H1 (cell line): ENCODE measurements at regions not wholly inside any gene's neighbourhood (a gene's known extent, or its start where the extent isn't known, plus 50 kb on each side); places are given as distances from the start of the nearest gene placed in this dataset.

ENCODE experiments used
- CTCF ChIA-PET: fragments of 300-600 bp; sonication (Branson Sonifier 250); formaldehyde crosslinking; loops from one replicate; lab custom pipeline; 2021; ENCODE audit not compliant: partially characterized antibody; lab: Charles Lee
- POLR2A ChIA-PET: fragments of 300-600 bp; sonication (Branson Sonifier 250); formaldehyde crosslinking; loops from one replicate; lab custom pipeline; 2021; ENCODE audit warnings: inconsistent platforms; ENCODE audit not compliant: partially characterized antibody; lab: Charles Lee
- DNase-seq, 2 experiments: peaks; one replicate each; pipeline versions ENCODE4 v3.0.0 to v3.0.0-alpha.2; 2010 to 2022; ENCODE audit warnings: low spot score in 2 of 2, low read depth in 1 of 2, mixed read lengths in 1 of 2
- FAIRE-seq: peaks from 2 replicates; lab custom pipeline; 2011; peaks lifted over from hg19 to GRCh38; lab: Jason Lieb, UNC
- H2AFZ ChIP-seq: 2 replicates; pipeline ENCODE4 v1.8.1; 2012; ENCODE audit warnings: low read length, inconsistent platforms
- H2AK5ac ChIP-seq: 2 replicates; pipeline ENCODE4 v1.6.1; 2013; ENCODE audit warnings: low read depth, low read length
- H2BK120ac ChIP-seq: replicated peaks from 2 replicates; pipeline ENCODE3; 2013; ENCODE audit warnings: low read depth, low read length, inconsistent platforms
- H2BK12ac ChIP-seq: 2 replicates; pipeline ENCODE4 v1.6.1; 2013; ENCODE audit warnings: low read depth, low read length
- H2BK15ac ChIP-seq: 2 replicates; pipeline ENCODE4 v1.6.1; 2013; ENCODE audit warnings: low read length
- H2BK20ac ChIP-seq: 2 replicates; pipeline ENCODE4 v1.6.1; 2013; ENCODE audit warnings: low read length
- H2BK5ac ChIP-seq: 2 replicates; pipeline ENCODE4 v1.6.1; 2013; ENCODE audit warnings: low read depth, low read length
- H3K14ac ChIP-seq: 2 replicates; pipeline ENCODE4 v1.6.1; 2013; ENCODE audit warnings: inconsistent platforms; ENCODE audit not compliant: insufficient read length
- H3K18ac ChIP-seq: 2 replicates; pipeline ENCODE4 v1.6.1; 2013; ENCODE audit warnings: low read length; ENCODE audit errors: extremely low read depth
- H3K23ac ChIP-seq: 2 replicates; pipeline ENCODE4 v1.6.1; 2013; ENCODE audit warnings: inconsistent platforms; ENCODE audit not compliant: insufficient read length
- H3K23me2 ChIP-seq: 2 replicates; pipeline ENCODE4 v1.6.1; 2013; ENCODE audit warnings: low read depth, low read length
- H3K27ac ChIP-seq: 2 replicates; pipeline ENCODE4 v1.6.1; 2011; ENCODE audit warnings: low read depth, low read length, inconsistent platforms
- H3K27me3 ChIP-seq, 4 experiments: replicated peaks in 1 of 4; 1 replicate in 1 of 4; 2 replicates in 3 of 4; pipeline versions ENCODE4 v1.6.1 to v1.8.1; 2011 to 2013; ENCODE audit warnings: low read length in 3 of 4, mild to moderate bottlenecking in 3 of 4, inconsistent platforms in 2 of 4, mixed read lengths in 2 of 4, moderate library complexity in 1 of 4; ENCODE audit not compliant: control insufficient read depth in 3 of 4, insufficient read depth in 3 of 4; ENCODE audit errors: extremely low read depth in 1 of 4
- H3K36me3 ChIP-seq, 4 experiments: 2 replicates each; pipeline versions ENCODE4 v1.6.1 to v1.8.1; 2011 to 2013; ENCODE audit warnings: mild to moderate bottlenecking in 4 of 4, low read length in 3 of 4, moderate library complexity in 2 of 4, control low read depth in 1 of 4, inconsistent platforms in 1 of 4; ENCODE audit not compliant: insufficient read depth in 4 of 4, control insufficient read depth in 2 of 4
- H3K4ac ChIP-seq: replicated peaks from 2 replicates; pipeline ENCODE3; 2013; ENCODE audit warnings: low read length, low read depth, mixed read lengths, inconsistent platforms; ENCODE audit not compliant: insufficient read length
- H3K4me1 ChIP-seq, 4 experiments: replicated peaks in 1 of 4; 1 replicate in 1 of 4; 2 replicates in 3 of 4; pipeline versions ENCODE4 v1.6.1 to v1.8.1; 2011 to 2013; ENCODE audit warnings: low read length in 3 of 4, inconsistent platforms in 2 of 4, mixed read lengths in 1 of 4; ENCODE audit not compliant: insufficient read depth in 4 of 4, control insufficient read depth in 3 of 4
- H3K4me2 ChIP-seq, 2 experiments: 2 replicates each; pipeline versions ENCODE4 v1.6.1 to v1.8.1; 2011 to 2013; ENCODE audit warnings: low read depth in 2 of 2, low read length in 2 of 2, control low read depth in 1 of 2, inconsistent platforms in 1 of 2, mild to moderate bottlenecking in 1 of 2; ENCODE audit not compliant: insufficient read depth in 1 of 2
- H3K4me3 ChIP-seq, 4 experiments: fragments of 200-600, 300-600 bp in 1 of 4; sonication (generic), shearing (Covaris generic), sonication (Bioruptor Twin) in 1 of 4; 2 replicates each; pipeline versions ENCODE4 v1.5.1 to v1.8.1; 2011 to 2016; ENCODE audit warnings: low read length in 4 of 4, low read depth in 3 of 4, control low read depth in 2 of 4, inconsistent platforms in 2 of 4, mild to moderate bottlenecking in 2 of 4, mixed read lengths in 1 of 4, moderate library complexity in 1 of 4; ENCODE audit not compliant: insufficient read depth in 2 of 4; ENCODE audit errors: extremely low read depth in 1 of 4
- H3K56ac ChIP-seq: replicated peaks from 2 replicates; pipeline ENCODE3; 2013; ENCODE audit warnings: low read depth, mild to moderate bottlenecking, mixed read lengths, low read length, inconsistent platforms; ENCODE audit not compliant: insufficient read length
- H3K79me1 ChIP-seq: 2 replicates; pipeline ENCODE4 v1.6.1; 2013; ENCODE audit warnings: low read depth, low read length, control low read depth
- H3K79me2 ChIP-seq, 2 experiments: 2 replicates each; pipeline versions ENCODE4 v1.6.1 to v1.8.1; 2012 to 2013; ENCODE audit warnings: low read length in 2 of 2, mild to moderate bottlenecking in 2 of 2, inconsistent platforms in 1 of 2; ENCODE audit not compliant: insufficient read depth in 2 of 2, control insufficient read depth in 1 of 2
- H3K9ac ChIP-seq, 4 experiments: replicated peaks in 1 of 4; 1 replicate in 1 of 4; 2 replicates in 3 of 4; pipeline versions ENCODE4 v1.6.1 to v1.8.1; 2011 to 2013; ENCODE audit warnings: low read depth in 3 of 4, low read length in 3 of 4, control low read depth in 2 of 4, mild to moderate bottlenecking in 2 of 4, moderate library complexity in 2 of 4, inconsistent platforms in 1 of 4; ENCODE audit errors: extremely low read depth in 1 of 4
- H3K9me3 ChIP-seq, 2 experiments: 2 replicates each; pipeline versions ENCODE4 v1.6.1 to v1.8.1; 2012 to 2013; ENCODE audit warnings: mild to moderate bottlenecking in 2 of 2, moderate library complexity in 2 of 2, control low read depth in 1 of 2, inconsistent platforms in 1 of 2, low read depth in 1 of 2, low read length in 1 of 2, mixed read lengths in 1 of 2; ENCODE audit not compliant: insufficient read depth in 2 of 2
- H4K20me1 ChIP-seq, 2 experiments: replicated peaks in 1 of 2; 2 replicates each; pipeline versions ENCODE3 to v1.8.1; 2011 to 2013; ENCODE audit warnings: inconsistent platforms in 2 of 2, low read length in 2 of 2, mild to moderate bottlenecking in 1 of 2; ENCODE audit not compliant: insufficient read depth in 2 of 2, control insufficient read depth in 1 of 2
- H4K5ac ChIP-seq: 2 replicates; pipeline ENCODE4 v1.6.1; 2013; ENCODE audit warnings: low read length, low read depth, mixed read lengths, inconsistent platforms; ENCODE audit not compliant: insufficient read length
- H4K8ac ChIP-seq: 2 replicates; pipeline ENCODE4 v1.8.0; 2013; ENCODE audit warnings: mild to moderate bottlenecking, moderate library complexity, low read length, inconsistent platforms; ENCODE audit not compliant: insufficient read depth; ENCODE audit errors: extremely low read depth
- H4K91ac ChIP-seq: replicated peaks from 2 replicates; pipeline ENCODE3; 2013; ENCODE audit warnings: low read length, mixed read lengths, inconsistent platforms; ENCODE audit not compliant: insufficient read length
- CREB1 ChIP-seq: IDR thresholded peaks from 2 replicates; pipeline ENCODE4 v1.6.1; 2012; ENCODE audit warnings: inconsistent platforms
- GTF2F1 ChIP-seq: IDR thresholded peaks from 2 replicates; pipeline ENCODE4 v1.6.1; 2012; ENCODE audit warnings: low read depth, low read length, improper control_type of control experiment, borderline replicate concordance
- MAFK ChIP-seq: IDR thresholded peaks from 2 replicates; pipeline ENCODE4 v1.6.1; 2012; ENCODE audit warnings: low read depth, mild to moderate bottlenecking, improper control_type of control experiment, low read length
- SAP30 ChIP-seq: fragments of 300-600 bp; sonication (generic); IDR thresholded peaks from 2 replicates; pipeline ENCODE4 v1.7.1; 2012; ENCODE audit warnings: low read length, moderate library complexity, mild to moderate bottlenecking, inconsistent platforms; ENCODE audit not compliant: insufficient read depth, insufficient replicate concordance
- SP2 ChIP-seq: IDR thresholded peaks from 2 replicates; pipeline ENCODE4 v1.6.1; 2012; ENCODE audit warnings: mild to moderate bottlenecking, low read length, inconsistent platforms
- TAF1 ChIP-seq: IDR thresholded peaks from 2 replicates; pipeline ENCODE4 v1.6.1; 2011; ENCODE audit warnings: mild to moderate bottlenecking, low read depth, low read length
- TCF12 ChIP-seq: IDR thresholded peaks from 2 replicates; pipeline ENCODE4 v1.6.1; 2011; ENCODE audit warnings: low read depth, mild to moderate bottlenecking, low read length
- WGBS, 2 experiments: shearing (Covaris generic) in 1 of 2; methylation state at CpG; one replicate each; pipeline versions ENCODE4 v1.1.6 to v1.1.7; 2013 to 2015; ENCODE audit warnings: low lambda C conversion rate in 2 of 2, mixed read lengths in 2 of 2, inconsistent platforms in 1 of 2, low coverage in 1 of 2, missing lambda C conversion rate in 1 of 2; ENCODE audit not compliant: insufficient replicate concordance in 2 of 2, insufficient coverage in 1 of 2, insufficient read length in 1 of 2; ENCODE audit errors: extremely low coverage in 1 of 2, missing lambda C conversion rate in 1 of 2; 5-methylcytosine and 5-hydroxymethylcytosine counted together
- TF ChIP-seq, protein P1 (sequence below): IDR thresholded peaks from 2 replicates; pipeline ENCODE4 v1.6.1; 2011; ENCODE audit warnings: low read length, improper control_type of control experiment

DNA sequence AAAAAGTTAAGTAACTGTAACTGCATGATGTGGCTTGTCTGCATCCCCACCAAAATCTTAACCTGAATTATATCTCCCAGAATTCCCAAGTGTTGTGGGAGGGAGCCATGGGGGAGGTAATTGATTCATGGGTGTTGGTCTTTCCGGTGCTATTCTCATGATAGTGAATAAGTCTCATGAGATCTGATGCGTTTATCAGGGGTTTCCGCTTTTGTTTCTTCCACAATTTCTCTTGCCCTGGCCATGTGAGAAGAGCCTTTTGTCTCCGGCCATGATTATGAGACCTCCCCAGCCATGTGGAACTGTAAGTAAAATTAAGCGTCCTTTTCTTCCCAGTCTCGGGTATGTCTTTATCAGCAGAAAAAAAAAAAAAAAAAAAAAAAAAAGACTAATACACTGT, 385.8 kb downstream of the SLITRK1 start:
- WGBS, 2 experiments, result 100% methylated on average over 5 of the region's 6 CpGs; no CpG with 5 or more reads in 1 of the 2 experiments
- no peak overlapping the region for H3K14ac ChIP-seq
- H3K4me1 ChIP-seq, result no peaks in the 10 kb centered on the region
- no peak overlapping the region for H2AK5ac ChIP-seq
- CTCF ChIA-PET, result no interaction called here
- no peak overlapping the region for H3K27ac ChIP-seq
- no peak overlapping the region for H3K56ac ChIP-seq
- no peak overlapping the region for H2BK12ac ChIP-seq
- no peak overlapping the region for H2BK15ac ChIP-seq
- POLR2A ChIA-PET, result no interaction called here
- TF ChIP-seq GTF2F1 (no peak), SP2 (no peak), CREB1 (no peak), TAF1 (no peak), TCF12 (no peak), MAFK (no peak), SAP30 (no peak)
- TF ChIP-seq, protein P1, sequence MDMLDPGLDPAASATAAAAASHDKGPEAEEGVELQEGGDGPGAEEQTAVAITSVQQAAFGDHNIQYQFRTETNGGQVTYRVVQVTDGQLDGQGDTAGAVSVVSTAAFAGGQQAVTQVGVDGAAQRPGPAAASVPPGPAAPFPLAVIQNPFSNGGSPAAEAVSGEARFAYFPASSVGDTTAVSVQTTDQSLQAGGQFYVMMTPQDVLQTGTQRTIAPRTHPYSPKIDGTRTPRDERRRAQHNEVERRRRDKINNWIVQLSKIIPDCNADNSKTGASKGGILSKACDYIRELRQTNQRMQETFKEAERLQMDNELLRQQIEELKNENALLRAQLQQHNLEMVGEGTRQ, result no peak
- H2BK5ac ChIP-seq, result no peak overlapping the region
- H3K4me3 ChIP-seq, result no peak overlapping the region
- no peaks in the 10 kb centered on the region for H3K9me3 ChIP-seq
- no peaks in the 10 kb centered on the region for H3K79me1 ChIP-seq
- DNase-seq, result no peak
- H3K79me2 ChIP-seq, result no peaks in the 10 kb centered on the region
- no peak overlapping the region for H2BK120ac ChIP-seq
- no peaks in the 10 kb centered on the region for H3K36me3 ChIP-seq
- H4K5ac ChIP-seq, result no peak overlapping the region
- no peak overlapping the region for H4K91ac ChIP-seq
- no peaks in the 10 kb centered on the region for H4K20me1 ChIP-seq
- H3K18ac ChIP-seq, result no peak overlapping the region
- H4K8ac ChIP-seq, result no peak overlapping the region
- no peak overlapping the region for H2BK20ac ChIP-seq
- H3K9ac ChIP-seq, result no peak overlapping the region
- H3K4ac ChIP-seq, result no peak overlapping the region
- no peak for FAIRE-seq
- no peak overlapping the region for H3K4me2 ChIP-seq
- H3K23ac ChIP-seq, result no peak overlapping the region
- H3K27me3 ChIP-seq, result no peaks in the 10 kb centered on the region
- no peaks in the 10 kb centered on the region for H3K23me2 ChIP-seq
- no peak overlapping the region for H2AFZ ChIP-seq
